Renal cortex interstitium (tissue), 11 donors: ENCODE measurements at regions not wholly inside any gene's neighbourhood (a gene's known extent, or its start where the extent isn't known, plus 50 kb on each side); places are given as distances from the start of the nearest gene placed in this dataset.

Experiments
- DNase-seq, 11 donors: peaks; one replicate each; pipeline ENCODE4 v3.0.0-alpha.2; 2013; ENCODE audit warnings: low read depth in 9 of 11, low spot score in 4 of 11; ENCODE audit errors: extremely low read depth in 1 of 11

DNA sequence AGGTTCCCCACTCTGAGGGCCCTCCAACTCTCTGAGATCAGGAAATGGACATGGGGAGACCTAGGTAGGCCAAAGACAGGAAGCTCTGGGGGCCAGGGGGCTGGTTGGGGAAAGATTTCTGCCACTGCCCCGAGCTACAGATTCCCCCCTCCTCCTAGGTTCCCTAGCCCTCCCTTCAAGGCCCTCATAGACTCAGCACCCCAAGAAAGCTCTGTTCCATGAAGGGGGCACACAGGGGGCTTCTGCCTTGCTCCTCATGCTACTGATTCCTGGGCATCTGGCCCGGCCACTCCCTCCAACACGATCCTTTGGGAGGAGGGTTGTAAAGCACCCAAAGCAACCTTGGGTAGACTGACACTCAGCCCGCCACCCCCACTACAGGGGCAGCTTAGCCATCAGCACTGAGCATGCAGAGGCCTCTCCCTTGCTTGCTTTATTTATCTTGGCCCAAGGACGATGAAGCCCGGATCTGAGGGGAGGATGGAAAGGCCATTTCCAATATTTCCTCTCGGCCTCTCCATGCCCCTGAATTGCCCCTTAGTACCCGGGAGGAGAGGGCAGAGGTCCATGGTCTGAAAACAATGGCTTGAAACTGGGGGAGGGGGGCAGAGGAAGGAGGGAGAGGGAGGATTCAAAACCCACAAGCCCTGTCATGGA is 146.7 kb downstream of the PJA1 start:
- DNase-seq = no peak

- no peak for DNase-seq
These were observed 148.8 kb downstream of the PJA1 start for GRCh38 chrX:69016293-69016941.

- no peak for DNase-seq
These were observed 149.5 kb downstream of the PJA1 start for GRCh38 chrX:69015564-69016292.

- no peak for DNase-seq
These were observed 150.1 kb downstream of the PJA1 start for GRCh38 chrX:69015156-69015555.

DNA sequence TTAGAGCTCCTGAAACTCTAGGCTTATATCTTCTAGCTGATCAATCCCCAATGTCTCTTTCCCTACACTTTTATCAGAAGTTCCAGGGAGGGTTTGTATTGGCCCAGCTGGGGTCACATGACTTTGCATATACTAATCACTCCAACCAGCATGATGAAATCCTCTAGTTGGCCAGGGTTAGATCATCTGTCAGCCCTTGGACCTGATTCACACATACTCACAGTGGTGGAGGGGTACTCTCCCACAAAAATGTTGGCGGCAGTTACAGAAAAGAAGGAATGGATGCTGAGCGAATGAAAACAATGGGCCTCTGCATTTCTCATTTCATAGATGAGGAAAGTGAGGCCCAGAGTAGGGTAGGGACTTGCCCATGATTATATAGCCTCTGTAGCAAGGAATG is 151.1 kb downstream of the PJA1 start:
- no peak for DNase-seq

DNA sequence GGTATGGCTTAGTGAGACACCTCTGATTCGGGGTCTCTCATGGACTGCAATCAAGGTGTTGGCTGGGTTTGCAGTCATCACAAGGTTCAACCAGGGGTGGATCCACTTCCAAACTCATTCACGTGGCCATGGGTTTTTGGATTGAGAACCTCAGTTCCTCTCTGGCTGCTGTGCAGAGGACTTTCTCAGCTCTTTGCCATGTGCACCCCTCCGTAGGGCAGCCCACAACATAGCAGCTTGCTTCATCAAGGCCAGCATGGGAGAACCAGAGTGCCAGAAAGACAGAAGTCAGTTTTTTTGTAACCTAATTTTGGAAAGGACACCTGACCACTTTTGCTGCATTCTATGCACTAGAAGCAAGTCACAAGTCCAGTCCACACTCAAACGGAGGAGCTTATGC is 154.9 kb downstream of the PJA1 start:
- DNase-seq = no peak

DNA sequence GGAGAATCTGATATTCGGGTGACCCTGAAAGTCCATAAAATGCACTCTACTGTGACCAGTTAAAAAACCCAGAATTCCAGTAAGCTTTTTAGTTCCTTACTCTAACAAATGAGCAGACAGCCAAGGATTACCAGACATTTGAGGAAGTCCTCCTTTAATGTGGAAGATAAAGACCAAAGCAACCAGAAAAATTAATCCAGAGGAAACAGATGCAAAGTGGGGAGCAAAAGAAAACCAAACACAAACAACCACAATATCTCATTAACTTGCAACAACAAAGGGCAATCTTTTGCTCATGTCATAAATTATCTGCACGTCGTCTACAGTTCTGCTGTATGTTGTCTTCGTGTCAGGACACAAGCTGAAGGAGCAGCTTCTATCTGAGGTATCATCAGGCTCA is 164.4 kb downstream of the PJA1 start:
- DNase-seq = no peak

- DNase-seq = no peak
These were observed 165.3 kb downstream of the PJA1 start for GRCh38 chrX:68999931-69000330.

DNA sequence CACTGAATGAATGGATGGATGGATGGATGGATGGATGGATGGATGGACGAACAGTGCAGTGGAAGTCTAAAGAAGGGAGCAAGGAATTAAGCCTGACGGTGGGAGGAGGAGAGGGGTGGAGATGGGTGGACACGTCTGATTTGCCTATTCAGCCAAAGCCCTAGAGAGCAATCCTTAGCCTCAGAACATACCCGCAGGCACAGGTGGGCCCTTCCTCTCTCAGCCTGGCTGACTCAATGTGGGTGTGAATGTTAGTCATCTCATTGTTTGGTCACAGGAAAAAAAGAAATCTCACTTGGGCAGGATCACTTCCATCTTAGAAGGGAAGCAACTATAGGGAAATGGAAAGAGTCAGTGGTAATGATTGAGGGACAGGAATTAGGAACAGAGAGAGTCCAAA is 165.9 kb downstream of the PJA1 start:
- DNase-seq = no peak

- DNase-seq = no peak
These were observed 166.5 kb downstream of the PJA1 start for GRCh38 chrX:68998716-68999115.

DNA sequence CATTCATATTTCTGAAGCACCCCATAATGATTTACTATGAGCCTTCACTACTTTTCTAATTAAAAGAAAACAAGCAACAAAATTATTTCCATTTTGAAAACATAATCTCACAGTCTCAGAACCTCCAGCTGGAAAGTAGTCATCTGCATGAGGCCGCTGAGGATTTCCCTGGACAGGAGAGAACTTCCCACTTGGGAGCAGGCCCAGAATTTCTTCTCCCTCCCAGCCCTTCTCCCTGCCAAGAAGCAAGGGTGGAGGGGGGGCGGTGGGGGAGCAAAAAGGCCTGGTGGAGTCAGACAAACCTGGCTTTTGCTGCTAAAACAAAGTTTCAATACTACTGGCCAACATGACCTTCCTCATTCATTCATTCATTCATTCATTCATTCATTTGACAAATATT is 167.3 kb downstream of the PJA1 start:
- DNase-seq = peak in 1 of 11 donors; percentile 62

DNA sequence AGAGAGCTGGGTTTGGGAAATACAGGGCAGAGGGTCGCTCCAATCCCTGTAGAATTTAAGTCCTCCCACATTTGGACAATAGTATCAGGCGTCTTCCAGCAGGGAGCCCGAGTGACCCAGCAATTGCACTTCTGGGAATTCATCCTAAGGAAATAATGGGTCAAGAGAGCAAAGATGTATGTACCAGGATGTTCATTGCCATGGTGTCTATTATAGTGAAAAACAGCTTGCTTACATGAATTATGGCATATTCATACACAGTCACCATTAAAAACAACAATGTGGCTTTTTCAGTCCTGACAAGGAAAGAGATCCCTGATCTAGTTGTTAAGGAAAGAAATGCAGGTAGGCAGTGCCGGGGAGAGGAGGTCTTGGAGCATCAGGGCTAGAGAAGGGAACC is 167.7 kb downstream of the PJA1 start:
- DNase-seq = no peak

- peak in 2 of 11 donors; percentile 53 to 56 for DNase-seq
These were observed 167.1 kb downstream of the EFNB1 start for GRCh38 chrX:68995780-68996551.

GRCh38 chrX:68995386-68995779 is 166.6 kb downstream of the EFNB1 start:
- no peak for DNase-seq

GRCh38 chrX:68994891-68995255 is 166.1 kb downstream of the EFNB1 start:
- DNase-seq = no peak

DNA sequence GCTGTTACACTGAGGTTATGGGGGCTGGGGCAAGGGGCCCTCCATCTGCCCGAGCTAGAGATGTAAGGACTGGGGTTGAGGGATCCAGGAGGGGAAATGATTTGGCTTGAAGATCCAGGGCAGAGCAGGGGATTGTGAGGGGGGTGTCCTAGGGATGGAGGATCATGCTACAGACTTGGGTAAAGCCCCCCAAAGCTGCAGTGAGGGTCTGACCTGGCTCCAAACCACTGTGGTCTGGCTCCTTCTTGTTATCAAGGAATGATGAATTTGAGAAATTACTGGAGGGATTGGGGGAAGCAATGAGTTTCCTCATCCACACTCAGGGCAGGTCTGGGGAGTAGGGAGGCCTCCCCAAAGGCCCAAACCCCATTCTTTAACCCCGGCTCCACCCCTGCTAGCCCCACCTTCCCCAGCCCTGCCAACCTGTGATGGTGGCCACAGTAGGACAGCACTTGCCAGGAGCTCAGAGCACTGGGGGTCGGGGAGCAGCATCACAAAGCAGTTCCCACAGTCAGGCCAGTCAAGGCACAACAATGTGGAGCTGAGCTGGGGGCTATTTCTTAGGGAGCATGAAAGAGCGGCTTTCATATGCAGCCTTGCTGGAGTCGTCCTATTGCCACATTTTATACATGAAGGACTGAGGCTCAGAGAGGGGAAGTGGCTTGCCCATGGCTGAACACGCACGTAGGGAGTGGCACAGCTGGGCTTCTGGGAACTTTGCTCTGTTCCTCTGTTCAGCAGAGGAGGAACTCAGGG is 165.5 kb downstream of the EFNB1 start:
- no peak for DNase-seq

DNA sequence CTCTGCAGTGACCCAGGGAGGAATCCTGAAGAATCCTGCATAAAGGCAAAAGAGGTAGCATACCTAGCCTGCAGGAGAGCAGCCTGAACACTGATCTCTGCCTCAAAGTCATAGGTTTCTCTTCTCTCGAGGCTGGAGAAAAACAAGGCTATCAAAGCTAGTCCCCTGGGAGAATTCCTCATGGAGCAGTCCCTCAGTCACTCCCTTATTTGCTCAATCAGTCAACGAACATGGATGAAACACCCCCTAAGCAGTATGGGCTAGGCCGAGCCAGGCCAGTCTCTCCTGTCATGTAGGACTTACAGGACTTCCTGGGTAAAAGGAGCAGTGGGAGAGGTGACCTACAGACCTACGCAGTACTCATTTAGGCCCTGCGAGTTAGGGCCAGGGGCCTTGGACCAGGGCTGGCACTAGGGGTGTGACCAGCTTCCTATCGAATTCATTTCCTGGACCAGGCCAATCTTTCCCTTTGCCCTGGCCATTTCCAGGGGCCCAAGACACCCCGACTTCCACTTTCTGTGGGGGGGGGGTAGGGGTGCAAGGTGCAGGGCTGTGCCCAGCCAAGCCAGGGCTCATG is 164.1 kb downstream of the EFNB1 start:
- DNase-seq = no peak

- DNase-seq = no peak
These were observed 163.0 kb downstream of the EFNB1 start for GRCh38 chrX:68991691-68992345.
